Prostate gland (tissue), 2 donors: ENCODE measurements at regions not wholly inside any gene's neighbourhood (a gene's known extent, or its start where the extent isn't known, plus 50 kb on each side); places are given as distances from the start of the nearest gene placed in this dataset.

ENCODE experiments used
- CTCF ChIP-seq, 4 experiments: fragments of 200-600 bp in 2 of 4; fragments of 450-650 bp in 2 of 4; sonication (generic) in 2 of 4; IDR thresholded peaks; 1 replicate in 3 of 4; 2 replicates in 1 of 4; pipeline ENCODE4 v1.5.1; 2016 to 2019; ENCODE audit warnings: antibody characterized with exemption in 4 of 4, mild to moderate bottlenecking in 2 of 4, moderate library complexity in 2 of 4
- POLR2A ChIP-seq: fragments of 450-650 bp; IDR thresholded peaks from one replicate; pipeline ENCODE4 v1.6.1; 2016; ENCODE audit warnings: antibody characterized with exemption, mild to moderate bottlenecking
- POLR2AphosphoS5 ChIP-seq: sonication (generic); formaldehyde crosslinking; IDR thresholded peaks from one replicate; pipeline ENCODE4 v1.6.1; 2017; ENCODE audit warnings: antibody characterized with exemption

DNA sequence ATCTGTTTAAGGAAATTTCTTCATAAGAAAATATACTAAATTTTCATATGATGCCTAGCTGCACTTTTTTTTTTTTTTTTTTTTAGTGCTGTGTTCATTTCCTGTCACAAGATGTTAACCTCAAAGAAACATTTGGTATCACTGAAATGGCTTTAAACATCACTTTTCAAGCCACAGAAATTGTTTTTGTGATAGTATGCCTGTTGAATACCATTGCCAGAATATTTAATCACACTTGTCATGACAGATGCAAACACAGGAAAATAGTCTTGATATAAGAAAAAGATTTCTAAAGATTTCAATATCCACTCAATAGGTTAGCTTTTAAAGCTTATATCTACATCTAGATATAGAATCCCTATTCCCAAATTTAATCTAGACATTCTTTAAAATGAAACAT, 608.5 kb upstream of the AGTR1 start:
- no peak for TF ChIP-seq CTCF (IDR thresholded peaks at IDR 0.05)
- no peak for TF ChIP-seq POLR2A
- TF ChIP-seq POLR2AphosphoS5: no peak
